ENCODE measurements at regions not wholly inside any gene's neighbourhood (a gene's known extent, or its start where the extent isn't known, plus 50 kb on each side); places are given as distances from the start of the nearest gene placed in this dataset.
A peak's percentile ranks its signal among the peaks of the same experiment; 100 is the strongest.

- Histone ChIP-seq H3K27me3 (no peaks in the 10 kb centered on the region), H3K4me3 (no peak overlapping the region), H3K4me1 (replicated peaks in 1 of 2) (peaks cover 20 to 36% of the 10 kb centered on the region in 2 donors), H3K36me3 (replicated peaks in 1 of 2) (no peaks in the 10 kb centered on the region), H3K9me3 (replicated peaks in 1 of 3) (no peaks in the 10 kb centered on the region), H3K27ac (peak overlapping the region in 1 of 5 donors; percentile 23)
- no peak for TF ChIP-seq CTCF (IDR thresholded peaks at IDR 0.05)
- no peak for TF ChIP-seq POLR2A (IDR thresholded peaks at IDR 0.05)
- intact Hi-C loops (cut with DNase I) = no loop called here
- DNase-seq = no peak
- WGBS, 4 donors = 49 to 73% (median 63%) methylated on average over 3 of the region's 3 CpGs
These were observed 85.1 kb upstream of the PTPN1 start for GRCh38 chr20:50425076-50425475.

- intact Hi-C loops (cut with DNase I) = no loop called here
- Histone ChIP-seq H3K36me3 (replicated peaks in 1 of 2) (no peaks in the 10 kb centered on the region), H3K27me3 (no peaks in the 10 kb centered on the region), H3K4me1 (replicated peaks in 1 of 2) (peaks cover 20 to 36% of the 10 kb centered on the region in 2 donors), H3K27ac (peak overlapping the region in 3 of 5 donors; percentile 27 to 80 (median 44)), H3K9me3 (replicated peaks in 1 of 3) (no peaks in the 10 kb centered on the region), H3K4me3 (no peak overlapping the region)
- WGBS, 4 donors = 60 to 85% (median 77%) methylated on average over 6 of the region's 6 CpGs
- TF ChIP-seq CTCF (IDR thresholded peaks at IDR 0.05) (no peak), POLR2A (IDR thresholded peaks at IDR 0.05) (no peak)
- DNase-seq = no peak
These were observed 83.1 kb upstream of the PTPN1 start for GRCh38 chr20:50426866-50427718.

- Histone ChIP-seq H3K4me1 (replicated peaks in 1 of 2) (peaks cover 16 to 32% of the 10 kb centered on the region in 2 donors), H3K9me3 (replicated peaks in 1 of 3) (no peaks in the 10 kb centered on the region), H3K4me3 (no peak overlapping the region), H3K36me3 (replicated peaks in 1 of 2) (no peaks in the 10 kb centered on the region), H3K27ac (peak overlapping the region in 2 of 5 donors; percentile 44 to 80), H3K27me3 (no peaks in the 10 kb centered on the region)
- peak in 2 of 7 donors; percentile 63 to 78 for DNase-seq
- 17 to 30% (median 25%) methylated on average over 5 of the region's 5 CpGs for WGBS, 4 donors
- TF ChIP-seq CTCF (IDR thresholded peaks at IDR 0.05) = no peak
- no peak for TF ChIP-seq POLR2A (IDR thresholded peaks at IDR 0.05)
- intact Hi-C loops (cut with DNase I) = no loop called here
These were observed 82.5 kb upstream of the PTPN1 start for GRCh38 chr20:50427719-50428083.

GRCh38 chr20:50428097-50428828, 81.9 kb upstream of the PTPN1 start:
- TF ChIP-seq CTCF (IDR thresholded peaks at IDR 0.05) (no peak), POLR2A (IDR thresholded peaks at IDR 0.05) (no peak)
- no peak for DNase-seq
- H3K4me1 ChIP-seq (replicated peaks in 1 of 2) = peaks cover 12 to 27% of the 10 kb centered on the region in 2 donors
- no peaks in the 10 kb centered on the region for H3K27me3 ChIP-seq
- peak overlapping the region in 2 of 5 donors; percentile 44 to 80 for H3K27ac ChIP-seq
- WGBS, 4 donors = 82 to 87% (median 86%) methylated on average over 6 of the region's 6 CpGs
- no peak overlapping the region for H3K4me3 ChIP-seq
- intact Hi-C loops (cut with DNase I) = no loop called here
- H3K36me3 ChIP-seq (replicated peaks in 1 of 2) = no peaks in the 10 kb centered on the region
- H3K9me3 ChIP-seq (replicated peaks in 1 of 3) = no peaks in the 10 kb centered on the region

Data from adrenal gland (tissue), 9 donors.